ENCODE measurements at regions not wholly inside any gene's neighbourhood (a gene's known extent, or its start where the extent isn't known, plus 50 kb on each side); places are given as distances from the start of the nearest gene placed in this dataset.
A peak's percentile ranks its signal among the peaks of the same experiment; 100 is the strongest.
"Not testable (repeated sequence)": the region's sequence is repeated elsewhere in the genome, so short reads cannot be mapped to it uniquely, and the experiment has no call there.

- H3K4me3 Mint-ChIP-seq; H3K36me3 Mint-ChIP-seq (ENCODE audit: low read depth); H3K4me1 Mint-ChIP-seq; H3K9me3 Mint-ChIP-seq; H3K27ac Mint-ChIP-seq; H3K27me3 Mint-ChIP-seq (ENCODE audit: low read depth): not testable (repeated sequence)
These were observed 456.1 kb downstream of the SPATA31A1 start for GRCh38 chr9:39811615-39812014.

GRCh38 chr9:39828457-39828856, 473.0 kb downstream of the SPATA31A1 start:
- peak; percentile 29 to 36 (median 30) for TF ChIP-seq CTCF (IDR thresholded peaks at IDR 0.05; ENCODE audit: unreplicated experiment in 3 of 3)
- H3K36me3 Mint-ChIP-seq (ENCODE audit: low read depth); H3K27me3 Mint-ChIP-seq (ENCODE audit: low read depth); H3K9me3 Mint-ChIP-seq; H3K27ac Mint-ChIP-seq; H3K4me1 Mint-ChIP-seq; H3K4me3 Mint-ChIP-seq: not testable (repeated sequence)

Data from nephron (organoid).